Neural crest cell (in vitro differentiated cells): ENCODE measurements at regions not wholly inside any gene's neighbourhood (a gene's known extent, or its start where the extent isn't known, plus 50 kb on each side); places are given as distances from the start of the nearest gene placed in this dataset.

Experiments
- DNase-seq: peaks from one replicate; pipeline ENCODE4 v3.0.0; 2021; ENCODE audit warnings: low read depth, mixed read lengths, low spot score
- H3K27ac Mint-ChIP-seq: one replicate; pipeline ENCODE4 v1.8.0; 2021; ENCODE audit warnings: mild to moderate bottlenecking, mixed read lengths; ENCODE audit not compliant: unreplicated experiment
- H3K27me3 Mint-ChIP-seq: 2 replicates; pipeline ENCODE4 v1.8.0; 2021; ENCODE audit warnings: low read depth, mild to moderate bottlenecking, mixed read lengths
- H3K36me3 Mint-ChIP-seq: 2 replicates; pipeline ENCODE4 v1.8.0; 2021; ENCODE audit warnings: low read depth, mild to moderate bottlenecking, mixed read lengths
- H3K4me1 Mint-ChIP-seq: 2 replicates; pipeline ENCODE4 v1.8.0; 2021; ENCODE audit warnings: mixed read lengths
- H3K4me3 Mint-ChIP-seq: one replicate; pipeline ENCODE4 v1.8.0; 2021; ENCODE audit warnings: mild to moderate bottlenecking, mixed read lengths
- H3K9me3 Mint-ChIP-seq: 2 replicates; pipeline ENCODE4 v1.8.0; 2021; ENCODE audit warnings: mixed read lengths
- TF ChIP-seq, protein P1 (sequence below): fragments of 200-600 bp; sonication (generic); conservative IDR thresholded peaks from 2 replicates; pipeline ENCODE4 v1.5.0; 2021; ENCODE audit warnings: antibody characterized with exemption, mild to moderate bottlenecking

DNA sequence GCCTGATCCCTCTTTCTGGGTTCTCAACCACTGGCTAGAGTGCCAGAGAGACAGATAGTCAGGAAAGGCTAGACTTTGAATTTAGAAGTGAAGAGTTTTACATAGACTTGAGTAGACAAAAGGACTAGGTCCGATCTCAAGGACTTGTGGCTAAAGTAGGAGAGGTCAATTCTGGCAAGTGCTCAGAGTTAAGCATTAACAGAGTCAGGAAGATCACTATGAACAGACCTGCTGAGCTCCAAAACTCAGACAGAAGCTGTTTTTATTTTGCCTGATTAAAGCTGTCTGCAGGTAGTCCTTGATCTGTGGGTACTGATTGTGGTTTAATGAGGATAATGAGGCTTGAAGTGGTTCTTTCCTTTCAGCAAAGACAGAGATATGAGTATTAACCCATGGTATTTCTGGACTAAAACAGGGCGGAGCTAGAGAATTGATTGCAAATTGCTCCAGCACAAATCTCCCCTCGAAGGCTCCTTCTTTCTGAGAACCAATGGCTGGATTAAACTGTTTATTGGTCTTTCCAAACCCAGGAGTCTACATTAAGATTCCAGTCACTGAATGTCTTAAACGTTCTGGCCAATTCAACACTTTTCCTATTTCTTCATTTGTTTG lies 423.2 kb downstream of the IPMK start:
- H3K27ac Mint-ChIP-seq = no peak overlapping the region
- no peak overlapping the region for H3K4me3 Mint-ChIP-seq
- DNase-seq = no peak
- H3K36me3 Mint-ChIP-seq = no peaks in the 10 kb centered on the region
- TF ChIP-seq, protein P1, sequence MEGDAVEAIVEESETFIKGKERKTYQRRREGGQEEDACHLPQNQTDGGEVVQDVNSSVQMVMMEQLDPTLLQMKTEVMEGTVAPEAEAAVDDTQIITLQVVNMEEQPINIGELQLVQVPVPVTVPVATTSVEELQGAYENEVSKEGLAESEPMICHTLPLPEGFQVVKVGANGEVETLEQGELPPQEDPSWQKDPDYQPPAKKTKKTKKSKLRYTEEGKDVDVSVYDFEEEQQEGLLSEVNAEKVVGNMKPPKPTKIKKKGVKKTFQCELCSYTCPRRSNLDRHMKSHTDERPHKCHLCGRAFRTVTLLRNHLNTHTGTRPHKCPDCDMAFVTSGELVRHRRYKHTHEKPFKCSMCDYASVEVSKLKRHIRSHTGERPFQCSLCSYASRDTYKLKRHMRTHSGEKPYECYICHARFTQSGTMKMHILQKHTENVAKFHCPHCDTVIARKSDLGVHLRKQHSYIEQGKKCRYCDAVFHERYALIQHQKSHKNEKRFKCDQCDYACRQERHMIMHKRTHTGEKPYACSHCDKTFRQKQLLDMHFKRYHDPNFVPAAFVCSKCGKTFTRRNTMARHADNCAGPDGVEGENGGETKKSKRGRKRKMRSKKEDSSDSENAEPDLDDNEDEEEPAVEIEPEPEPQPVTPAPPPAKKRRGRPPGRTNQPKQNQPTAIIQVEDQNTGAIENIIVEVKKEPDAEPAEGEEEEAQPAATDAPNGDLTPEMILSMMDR = no peak
- H3K27me3 Mint-ChIP-seq = no peaks in the 10 kb centered on the region
- peaks cover 3% of the 10 kb centered on the region for H3K4me1 Mint-ChIP-seq
- H3K9me3 Mint-ChIP-seq = peaks cover 5% of the 10 kb centered on the region

DNA sequence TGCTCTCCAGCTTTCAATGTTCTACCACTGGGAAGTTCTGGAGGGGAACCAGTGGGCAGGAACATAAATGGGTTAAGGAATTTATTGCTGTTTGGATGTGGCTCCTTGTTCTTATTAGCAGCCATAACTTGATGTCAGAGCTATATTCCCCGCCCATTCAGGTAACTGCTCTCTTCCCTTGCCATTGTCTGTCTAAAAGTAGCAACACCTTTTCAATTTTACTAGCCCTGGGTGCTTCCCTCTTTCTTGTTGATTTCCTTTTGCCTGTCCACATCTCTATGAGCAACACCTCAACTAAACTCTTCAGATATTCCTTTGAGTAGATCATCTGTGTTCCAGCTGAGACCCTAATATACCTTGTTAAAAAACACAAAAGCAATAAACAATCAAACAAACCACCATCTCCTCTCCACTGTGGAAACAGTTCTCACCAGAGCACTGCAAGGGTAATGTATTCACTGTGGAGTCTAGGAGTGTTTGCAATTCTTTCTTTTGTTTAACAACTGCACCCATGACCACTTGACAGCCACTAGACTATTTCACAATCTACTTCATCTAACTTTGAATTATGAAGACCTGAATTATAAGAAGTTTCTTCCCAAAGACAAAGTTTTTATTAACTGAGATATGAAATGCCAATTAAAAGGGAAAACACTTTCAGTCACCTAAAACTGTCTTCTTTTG lies 436.7 kb downstream of the IPMK start:
- DNase-seq = no peak
- TF ChIP-seq, protein P1 = no peak
- H3K27ac Mint-ChIP-seq = no peak overlapping the region
- H3K27me3 Mint-ChIP-seq = no peaks in the 10 kb centered on the region
- no peaks in the 10 kb centered on the region for H3K9me3 Mint-ChIP-seq
- no peaks in the 10 kb centered on the region for H3K36me3 Mint-ChIP-seq
- H3K4me3 Mint-ChIP-seq = no peak overlapping the region
- no peaks in the 10 kb centered on the region for H3K4me1 Mint-ChIP-seq

DNA sequence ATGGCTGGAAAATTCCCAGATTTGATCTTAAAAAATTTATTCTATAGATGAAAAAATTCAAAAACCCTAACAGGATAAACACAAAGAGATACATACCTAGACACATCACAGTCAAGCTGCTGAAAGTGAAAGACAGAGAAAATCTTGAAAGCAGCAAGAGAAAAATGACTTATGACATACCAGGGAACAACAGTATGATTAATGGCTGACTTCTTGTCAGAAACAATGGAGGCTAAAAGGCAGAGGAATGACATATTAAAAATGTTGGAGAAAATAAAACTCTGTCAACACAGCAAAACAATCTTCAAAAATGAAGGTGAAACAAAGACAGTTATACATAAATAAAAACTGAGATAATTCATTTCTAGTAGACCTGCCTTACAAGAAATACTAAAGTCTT lies 442.7 kb downstream of the IPMK start:
- TF ChIP-seq, protein P1 = no peak
- Mint-ChIP-seq H3K9me3 (no peaks in the 10 kb centered on the region), H3K36me3 (no peaks in the 10 kb centered on the region), H3K27me3 (no peaks in the 10 kb centered on the region), H3K4me1 (no peaks in the 10 kb centered on the region), H3K4me3 (no peak overlapping the region), H3K27ac (no peak overlapping the region)
- DNase-seq = no peak

DNA sequence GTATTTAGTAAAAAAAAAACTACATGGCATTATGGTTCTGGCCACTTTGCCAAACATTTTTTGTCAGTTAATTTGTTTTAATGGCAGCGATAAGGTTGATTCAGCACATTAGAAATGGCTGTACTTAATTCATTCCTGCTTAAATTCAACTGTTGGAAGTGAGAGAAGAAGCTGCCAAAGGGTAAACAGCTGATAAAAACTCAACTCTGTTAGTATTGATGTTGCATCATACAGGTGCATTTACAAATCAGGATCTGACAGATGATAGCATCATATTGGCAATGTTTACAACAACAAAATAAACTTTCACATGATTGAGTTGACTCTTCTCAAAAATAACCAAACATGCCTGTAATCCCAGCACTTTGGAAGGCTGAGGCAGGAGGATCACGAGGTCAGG lies 444.3 kb downstream of the IPMK start:
- Mint-ChIP-seq H3K4me1 (no peaks in the 10 kb centered on the region), H3K27me3 (no peaks in the 10 kb centered on the region), H3K9me3 (no peaks in the 10 kb centered on the region), H3K4me3 (no peak overlapping the region), H3K27ac (no peak overlapping the region), H3K36me3 (no peaks in the 10 kb centered on the region)
- TF ChIP-seq, protein P1 = no peak
- no peak for DNase-seq

DNA sequence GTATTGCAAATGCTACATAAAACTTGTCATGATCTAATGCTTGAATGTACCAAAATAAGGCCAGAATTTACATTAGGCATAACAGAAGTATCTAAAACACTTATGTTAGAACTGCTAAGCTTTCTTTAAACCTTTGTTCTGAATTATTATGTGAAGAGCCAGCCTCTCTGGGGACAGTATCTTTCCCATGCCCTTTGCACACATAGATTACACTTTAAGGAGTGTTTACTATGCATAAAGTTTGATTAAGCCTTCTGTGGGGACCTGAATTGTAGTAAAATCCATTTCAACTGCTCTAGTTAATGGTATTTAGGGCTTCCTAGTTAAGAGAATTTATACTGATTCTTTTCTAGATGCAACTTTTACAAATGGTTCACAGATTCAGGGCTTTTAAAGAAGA lies 444.7 kb downstream of the IPMK start:
- no peaks in the 10 kb centered on the region for H3K4me1 Mint-ChIP-seq
- H3K36me3 Mint-ChIP-seq = no peaks in the 10 kb centered on the region
- no peaks in the 10 kb centered on the region for H3K9me3 Mint-ChIP-seq
- no peaks in the 10 kb centered on the region for H3K27me3 Mint-ChIP-seq
- DNase-seq = no peak
- H3K4me3 Mint-ChIP-seq = no peak overlapping the region
- H3K27ac Mint-ChIP-seq = no peak overlapping the region
- TF ChIP-seq, protein P1 = no peak
